Stomach (tissue), 8 donors: ENCODE measurements at regions not wholly inside any gene's neighbourhood (a gene's known extent, or its start where the extent isn't known, plus 50 kb on each side); places are given as distances from the start of the nearest gene placed in this dataset.
A peak's percentile ranks its signal among the peaks of the same experiment; 100 is the strongest.
"Not testable (repeated sequence)": the region's sequence is repeated elsewhere in the genome, so short reads cannot be mapped to it uniquely, and the experiment has no call there.

ENCODE experiments used
- DNase-seq, 2 donors: peaks; one replicate each; pipeline versions ENCODE4 v3.0.0 to v3.0.0-alpha.2; 2013 to 2019
- H3K27ac ChIP-seq, 5 donors: fragments of 200-600 bp in 4 of 5; sonication (generic) in 4 of 5; one replicate each; pipeline ENCODE4 v1.5.1; 2013 to 2019; ENCODE audit warnings: mild to moderate bottlenecking in 1 of 5, moderate library complexity in 1 of 5
- H3K27me3 ChIP-seq, 3 donors: fragments of 200-600 bp; sonication (generic); one replicate each; pipeline ENCODE4 v1.5.1; 2017 to 2019; ENCODE audit warnings: mixed run types in 1 of 3
- H3K36me3 ChIP-seq, 4 donors: fragments of 200-600 bp; sonication (generic); 1 replicate in 3 of 4; 2 replicates in 1 of 4; pipeline ENCODE4 v1.5.1; 2016 to 2019
- H3K4me1 ChIP-seq, 4 donors: fragments of 200-600 bp; sonication (generic); one replicate each; pipeline ENCODE4 v1.5.1; 2016 to 2019
- H3K4me3 ChIP-seq, 4 donors: fragments of 200-600 bp; sonication (generic) in 3 of 4; one replicate each; pipeline ENCODE4 v1.5.1; 2016 to 2019; ENCODE audit warnings: mild to moderate bottlenecking in 1 of 4
- H3K9me3 ChIP-seq, 4 donors: fragments of 200-600 bp; sonication (generic); one replicate each; pipeline ENCODE4 v1.5.1; 2016 to 2019
- EP300 ChIP-seq: sonication (generic); formaldehyde crosslinking; IDR thresholded peaks from one replicate; pipeline ENCODE4 v1.6.1; 2017; ENCODE audit warnings: antibody characterized with exemption
- POLR2A ChIP-seq, 4 donors: fragments of 450-650 bp; IDR thresholded peaks; one replicate each; pipeline ENCODE4 v1.6.1; 2016; ENCODE audit warnings: antibody characterized with exemption in 4 of 4, control low read depth in 2 of 4, mild to moderate bottlenecking in 1 of 4, moderate library complexity in 1 of 4
- POLR2AphosphoS5 ChIP-seq, 3 donors: sonication (generic); formaldehyde crosslinking; IDR thresholded peaks; one replicate each; pipeline ENCODE4 v1.6.1; 2016; ENCODE audit warnings: antibody characterized with exemption in 3 of 3
- WGBS, 5 donors: extraction: QIAGEN DNeasy Blood & Tissue Kit in 3 of 5; methylation state at CpG; one replicate each; pipeline versions ENCODE4 v1.1.5 to v1.1.7; 2013 to 2018; 5-methylcytosine and 5-hydroxymethylcytosine counted together
- intact Hi-C: fragments of 100-400 bp; cut with DNase I; formaldehyde crosslinking; loops from one replicate; pipeline ENCODE4 v1.15.1; 2023; ENCODE audit warnings: low total_unique reads
- TF ChIP-seq, protein P1 (sequence below), 7 experiments: fragments of 450-650 bp in 4 of 7; fragments of 200-600 bp in 3 of 7; sonication (generic) in 3 of 7; IDR thresholded peaks; one replicate each; pipeline ENCODE4 v1.5.1; 2016 to 2019; ENCODE audit warnings: antibody characterized with exemption in 7 of 7, control low read depth in 2 of 7, mild to moderate bottlenecking in 1 of 7
- donor health status: healthy with polysubstance abuse.
- donor health status: Bipolar disorder and iron deficiency.
- donor health status: healthy.

DNA sequence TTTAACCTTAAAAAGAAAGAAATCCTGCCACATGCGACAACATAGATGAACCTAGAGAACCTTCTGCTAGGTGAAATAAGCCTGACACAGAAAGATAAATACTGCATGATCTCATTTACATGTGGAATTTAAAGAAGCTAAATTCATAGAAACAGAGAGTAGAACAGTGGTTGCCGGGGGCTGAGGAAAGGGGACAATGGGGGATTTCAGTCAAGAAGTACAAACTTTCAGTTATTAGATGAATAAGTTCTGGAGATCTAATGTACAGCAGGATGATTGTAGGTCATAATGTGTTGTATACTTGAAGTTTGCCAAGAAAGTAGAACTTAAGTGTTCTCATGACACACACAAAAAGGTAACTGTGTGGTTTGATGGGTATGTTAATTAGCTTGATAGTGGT lies 204.3 kb upstream of the PRSS16 start:
- no peak for DNase-seq
- TF ChIP-seq POLR2AphosphoS5 (IDR thresholded peaks at IDR 0.05) = no peak
- TF ChIP-seq, protein P1, sequence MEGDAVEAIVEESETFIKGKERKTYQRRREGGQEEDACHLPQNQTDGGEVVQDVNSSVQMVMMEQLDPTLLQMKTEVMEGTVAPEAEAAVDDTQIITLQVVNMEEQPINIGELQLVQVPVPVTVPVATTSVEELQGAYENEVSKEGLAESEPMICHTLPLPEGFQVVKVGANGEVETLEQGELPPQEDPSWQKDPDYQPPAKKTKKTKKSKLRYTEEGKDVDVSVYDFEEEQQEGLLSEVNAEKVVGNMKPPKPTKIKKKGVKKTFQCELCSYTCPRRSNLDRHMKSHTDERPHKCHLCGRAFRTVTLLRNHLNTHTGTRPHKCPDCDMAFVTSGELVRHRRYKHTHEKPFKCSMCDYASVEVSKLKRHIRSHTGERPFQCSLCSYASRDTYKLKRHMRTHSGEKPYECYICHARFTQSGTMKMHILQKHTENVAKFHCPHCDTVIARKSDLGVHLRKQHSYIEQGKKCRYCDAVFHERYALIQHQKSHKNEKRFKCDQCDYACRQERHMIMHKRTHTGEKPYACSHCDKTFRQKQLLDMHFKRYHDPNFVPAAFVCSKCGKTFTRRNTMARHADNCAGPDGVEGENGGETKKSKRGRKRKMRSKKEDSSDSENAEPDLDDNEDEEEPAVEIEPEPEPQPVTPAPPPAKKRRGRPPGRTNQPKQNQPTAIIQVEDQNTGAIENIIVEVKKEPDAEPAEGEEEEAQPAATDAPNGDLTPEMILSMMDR (IDR thresholded peaks at IDR 0.05) = no peak
- no peak for TF ChIP-seq EP300
- TF ChIP-seq POLR2A (IDR thresholded peaks at IDR 0.05) = no peak
- Histone ChIP-seq H3K9me3 (peaks cover 0 to 8% (median 4%) of the 10 kb centered on the region in 4 donors), H3K4me1 (no peaks in the 10 kb centered on the region), H3K27me3 (peaks cover 0 to 32% (median 0%) of the 10 kb centered on the region in 3 donors), H3K36me3 (no peaks in the 10 kb centered on the region), H3K4me3 (no peak overlapping the region), H3K27ac (no peak overlapping the region)
- WGBS, 5 donors = 86 to 96% (median 93%) methylated on average over 2 of the region's 2 CpGs
- intact Hi-C loops = loop anchor here (10.0 kb wide), 1 partner anchor 1002 kb away; no protein-coding TSS in a partner anchor

DNA sequence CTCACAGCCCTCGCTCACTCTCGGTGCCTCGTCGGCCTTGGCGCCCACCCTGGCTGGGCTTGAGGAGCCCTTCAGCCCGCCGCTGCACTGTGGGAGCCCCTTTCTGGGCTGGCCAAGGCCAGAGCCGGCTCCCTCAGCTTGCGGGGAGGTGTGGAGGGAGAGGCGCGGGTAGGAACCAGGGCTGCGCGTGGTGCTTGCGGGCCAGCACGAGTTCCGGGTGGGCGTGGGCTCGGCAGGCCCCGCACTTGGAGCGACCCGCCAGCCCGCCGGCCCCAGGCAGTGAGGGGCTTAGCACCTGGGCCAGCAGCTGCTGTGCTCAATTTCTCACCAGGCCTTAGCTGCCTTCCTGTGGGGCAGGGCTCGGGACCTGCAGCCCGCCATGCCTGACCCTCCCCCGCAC lies 202.4 kb upstream of the PRSS16 start:
- 89 to 98% (median 95%) methylated on average over 6 to 26 of the region's 26 CpGs for WGBS, 5 donors
- not testable (repeated sequence) for H3K4me1 ChIP-seq, H3K9me3 ChIP-seq, H3K36me3 ChIP-seq, H3K27ac ChIP-seq, DNase-seq, H3K4me3 ChIP-seq
- H3K27me3 ChIP-seq = peaks cover 0 to 41% (median 0%) of the 10 kb centered on the region in 3 donors
- intact Hi-C loops = loop anchor here (10.0 kb wide), 1 partner anchor 1000 kb away; no protein-coding TSS in a partner anchor

GRCh38 chr6:27047725-27048124 lies 199.8 kb upstream of the PRSS16 start:
- DNase-seq = peak in 1 of 2 donors; percentile 11
- not testable (repeated sequence) for H3K9me3 ChIP-seq, H3K27ac ChIP-seq, H3K4me1 ChIP-seq, H3K4me3 ChIP-seq, H3K36me3 ChIP-seq
- intact Hi-C loops = loop anchor here (10.0 kb wide), 1 partner anchor 997 kb away; no protein-coding TSS in a partner anchor
- peaks cover 0 to 43% (median 0%) of the 10 kb centered on the region in 3 donors for H3K27me3 ChIP-seq
- 12 to 30% (median 27%) methylated on average over 3 to 5 of the region's 5 CpGs for WGBS, 5 donors

GRCh38 chr6:27049863-27050781 lies 197.4 kb upstream of the PRSS16 start:
- intact Hi-C loops = loop anchor here (10.0 kb wide), 1 partner anchor 995 kb away; no protein-coding TSS in a partner anchor
- Histone ChIP-seq H3K9me3 (peaks cover 0 to 5% (median 2%) of the 10 kb centered on the region in 4 donors), H3K36me3 (no peaks in the 10 kb centered on the region), H3K4me3 (no peak overlapping the region), H3K4me1 (no peaks in the 10 kb centered on the region), H3K27ac (no peak overlapping the region), H3K27me3 (peaks cover 0 to 37% (median 0%) of the 10 kb centered on the region in 3 donors)
- peak in 1 of 2 donors; percentile 35 for DNase-seq
- WGBS, 5 donors = 56 to 58% (median 57%) methylated on average over 28 to 30 of the region's 30 CpGs
- TF ChIP-seq POLR2A (IDR thresholded peaks at IDR 0.05) (no peak), POLR2AphosphoS5 (IDR thresholded peaks at IDR 0.05) (no peak), EP300 (no peak)
- TF ChIP-seq, protein P1 (IDR thresholded peaks at IDR 0.05) = no peak

DNA sequence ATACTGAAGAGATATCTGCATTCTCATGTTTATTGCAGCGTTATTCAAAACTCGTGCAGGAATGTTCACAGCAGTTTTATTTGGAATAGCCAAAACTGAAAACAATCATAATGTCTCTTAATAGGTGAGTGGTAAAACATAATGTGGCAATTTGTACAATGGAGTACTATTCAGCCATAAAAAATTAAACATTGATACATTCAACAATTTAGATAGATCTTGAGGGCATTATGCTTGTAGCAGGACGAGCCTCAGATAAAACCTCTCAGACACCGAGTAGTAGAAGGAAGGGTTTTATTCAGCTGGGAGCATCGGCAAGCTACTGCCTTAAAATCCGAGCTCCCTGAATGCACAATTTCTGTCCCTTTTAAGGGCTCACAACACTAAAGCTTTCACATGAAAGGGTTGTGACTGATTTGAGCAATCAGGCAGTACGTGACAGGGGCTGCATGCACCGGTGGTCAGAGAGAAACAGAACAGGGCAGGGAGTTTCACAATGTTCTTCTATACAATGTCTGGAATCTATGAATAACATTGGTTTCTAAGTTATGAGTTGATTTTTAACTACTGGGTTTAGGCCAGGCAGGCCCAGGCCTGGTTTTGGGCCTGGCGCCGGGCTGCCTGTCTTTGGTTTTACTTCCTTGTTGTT lies 195.3 kb upstream of the PRSS16 start:
- H3K36me3 ChIP-seq, H3K27ac ChIP-seq, H3K4me1 ChIP-seq, H3K4me3 ChIP-seq, H3K9me3 ChIP-seq, intact Hi-C loops: not testable (repeated sequence)
- peak in 1 of 2 donors; percentile 5 for DNase-seq
- 76 to 88% (median 79%) methylated on average over 10 of the region's 10 CpGs for WGBS, 5 donors
- peaks cover 0 to 30% (median 0%) of the 10 kb centered on the region in 3 donors for H3K27me3 ChIP-seq
